ENCODE measurements at regions not wholly inside any gene's neighbourhood (a gene's known extent, or its start where the extent isn't known, plus 50 kb on each side); places are given as distances from the start of the nearest gene placed in this dataset.

DNA sequence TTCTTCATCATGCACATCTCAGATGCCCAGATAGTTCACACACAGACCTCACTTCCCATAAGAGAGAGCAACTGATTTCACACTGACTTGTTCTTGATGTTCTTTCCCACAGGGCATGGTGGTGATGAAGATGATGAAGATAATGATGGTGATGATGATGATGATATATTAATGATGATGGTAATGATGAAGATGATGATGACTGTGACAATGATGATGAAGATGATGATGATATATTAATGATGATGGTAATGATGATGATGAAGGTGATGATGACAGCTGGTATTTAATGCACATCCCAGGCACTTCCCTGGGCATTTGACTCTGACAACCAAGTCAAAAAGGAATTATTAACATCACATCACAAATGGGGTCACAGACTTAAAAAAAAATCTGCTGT lies 225.2 kb downstream of the MAF start:
- Histone ChIP-seq H3K4me3 (ENCODE audit: control insufficient read depth in 2 of 3, extremely low read depth in 1 of 3, insufficient read depth in 2 of 3, low read depth in 1 of 3, low read length in 3 of 3) (no peak overlapping the region), H4K20me1 (ENCODE audit: control insufficient read depth, extremely low read depth, insufficient read depth, low read length) (no peaks in the 10 kb centered on the region), H3K27me3 (ENCODE audit: control insufficient read depth, extremely low read depth, insufficient read depth, low read length) (no peaks in the 10 kb centered on the region), H3K4me1 (ENCODE audit: control insufficient read depth, extremely low read depth, insufficient read depth, low read length) (no peaks in the 10 kb centered on the region), H3K9ac (ENCODE audit: control insufficient read depth, extremely low read depth, insufficient read depth, low read length) (no peak overlapping the region), H3K4me2 (ENCODE audit: control insufficient read depth, extremely low read depth, insufficient read depth, low read depth, low read length) (no peak overlapping the region), H3K9me1 (ENCODE audit: control insufficient read depth, extremely low read depth, insufficient read depth, low read length) (no peaks in the 10 kb centered on the region), H2AFZ (ENCODE audit: control insufficient read depth, low read length) (no peak overlapping the region), H3K36me3 (ENCODE audit: control insufficient read depth in 2 of 2, extremely low read depth in 1 of 2, insufficient read depth in 2 of 2, low read length in 2 of 2) (no peaks in the 10 kb centered on the region), H3K27ac (ENCODE audit: control insufficient read depth, insufficient read depth, low read length) (no peak overlapping the region), H3K79me2 (ENCODE audit: control insufficient read depth, insufficient read depth, low read length) (no peaks in the 10 kb centered on the region), H3K9me3 (ENCODE audit: control insufficient read depth, low read depth, low read length) (no peaks in the 10 kb centered on the region)
- FAIRE-seq (no peak), DNase-seq (ENCODE audit: low read depth, low spot score) (no peak)
- dilution Hi-C loops (cut with MboI; ENCODE audit: extremely low pct_ligation_motif_present, low sequenced_read_pairs), result no loop called here
- no peak for TF ChIP-seq EZH2 (IDR thresholded peaks at IDR 0.05; ENCODE audit: low read length)
- no peak for TF ChIP-seq CTCF (optimal IDR thresholded peaks at IDR 0.05 in 1 of 3, IDR thresholded peaks at IDR 0.05 in 1 of 3, conservative IDR thresholded peaks at IDR 0.05 in 1 of 3; ENCODE audit: extremely low read depth in 1 of 3, insufficient read depth in 2 of 3, low read length in 3 of 3)

DNA sequence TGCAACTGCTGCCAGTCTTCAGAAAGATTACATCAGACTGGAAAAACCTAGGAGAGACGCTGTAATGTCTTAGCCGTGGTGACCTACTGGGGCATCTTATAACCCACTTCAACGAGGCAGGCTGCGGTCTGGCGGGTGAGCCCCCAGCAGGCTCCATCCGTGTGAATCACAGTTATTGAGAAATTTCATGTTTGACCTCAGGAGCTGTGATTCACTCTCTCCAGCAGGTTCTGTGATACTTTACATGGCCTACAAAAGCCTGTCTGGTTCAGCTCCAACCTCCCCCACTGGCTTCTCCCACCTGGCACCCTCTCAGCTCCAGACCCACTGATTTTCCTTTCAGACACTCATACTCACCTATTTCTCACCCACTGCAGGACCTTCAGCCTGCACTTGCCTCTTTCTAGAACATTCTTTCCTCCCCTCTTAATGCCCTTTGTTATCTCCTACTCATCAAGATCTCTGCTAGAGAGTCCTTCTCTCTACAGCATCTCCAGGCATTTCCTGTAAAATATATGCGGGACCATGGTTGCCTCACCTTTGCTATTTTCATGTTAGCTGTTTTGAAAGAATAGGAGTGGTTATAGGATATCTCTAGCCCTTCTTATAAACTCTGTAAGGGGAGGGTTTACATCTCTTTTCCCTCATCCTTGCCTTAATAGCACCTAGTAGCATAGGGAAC lies 227.9 kb downstream of the MAF start:
- H3K4me2 ChIP-seq (ENCODE audit: control insufficient read depth, extremely low read depth, insufficient read depth, low read depth, low read length), result no peak overlapping the region
- no peaks in the 10 kb centered on the region for H3K9me3 ChIP-seq (ENCODE audit: control insufficient read depth, low read depth, low read length)
- no peaks in the 10 kb centered on the region for H3K4me1 ChIP-seq (ENCODE audit: control insufficient read depth, extremely low read depth, insufficient read depth, low read length)
- no peaks in the 10 kb centered on the region for H3K36me3 ChIP-seq (ENCODE audit: control insufficient read depth in 2 of 2, extremely low read depth in 1 of 2, insufficient read depth in 2 of 2, low read length in 2 of 2)
- H3K27me3 ChIP-seq (ENCODE audit: control insufficient read depth, extremely low read depth, insufficient read depth, low read length), result no peaks in the 10 kb centered on the region
- H3K9ac ChIP-seq (ENCODE audit: control insufficient read depth, extremely low read depth, insufficient read depth, low read length), result no peak overlapping the region
- dilution Hi-C loops (cut with MboI; ENCODE audit: extremely low pct_ligation_motif_present, low sequenced_read_pairs), result no loop called here
- no peaks in the 10 kb centered on the region for H3K79me2 ChIP-seq (ENCODE audit: control insufficient read depth, insufficient read depth, low read length)
- H3K27ac ChIP-seq (ENCODE audit: control insufficient read depth, insufficient read depth, low read length), result no peak overlapping the region
- TF ChIP-seq CTCF (optimal IDR thresholded peaks at IDR 0.05 in 1 of 3, IDR thresholded peaks at IDR 0.05 in 1 of 3, conservative IDR thresholded peaks at IDR 0.05 in 1 of 3; ENCODE audit: extremely low read depth in 1 of 3, insufficient read depth in 2 of 3, low read length in 3 of 3), result no peak
- no peak for TF ChIP-seq EZH2 (IDR thresholded peaks at IDR 0.05; ENCODE audit: low read length)
- no peak for FAIRE-seq
- no peak overlapping the region for H3K4me3 ChIP-seq (ENCODE audit: control insufficient read depth in 2 of 3, extremely low read depth in 1 of 3, insufficient read depth in 2 of 3, low read depth in 1 of 3, low read length in 3 of 3)
- H2AFZ ChIP-seq (ENCODE audit: control insufficient read depth, low read length), result no peak overlapping the region
- H3K9me1 ChIP-seq (ENCODE audit: control insufficient read depth, extremely low read depth, insufficient read depth, low read length), result no peaks in the 10 kb centered on the region
- no peaks in the 10 kb centered on the region for H4K20me1 ChIP-seq (ENCODE audit: control insufficient read depth, extremely low read depth, insufficient read depth, low read length)
- DNase-seq (ENCODE audit: low read depth, low spot score), result no peak

Data from keratinocyte (primary cell).